ENCODE measurements at regions not wholly inside any gene's neighbourhood (a gene's known extent, or its start where the extent isn't known, plus 50 kb on each side); places are given as distances from the start of the nearest gene placed in this dataset.

- no peaks in the 10 kb centered on the region for H3K4me1 ChIP-seq
- no peak for TF ChIP-seq POLR2A (IDR thresholded peaks at IDR 0.05)
- TF ChIP-seq, protein P1, sequence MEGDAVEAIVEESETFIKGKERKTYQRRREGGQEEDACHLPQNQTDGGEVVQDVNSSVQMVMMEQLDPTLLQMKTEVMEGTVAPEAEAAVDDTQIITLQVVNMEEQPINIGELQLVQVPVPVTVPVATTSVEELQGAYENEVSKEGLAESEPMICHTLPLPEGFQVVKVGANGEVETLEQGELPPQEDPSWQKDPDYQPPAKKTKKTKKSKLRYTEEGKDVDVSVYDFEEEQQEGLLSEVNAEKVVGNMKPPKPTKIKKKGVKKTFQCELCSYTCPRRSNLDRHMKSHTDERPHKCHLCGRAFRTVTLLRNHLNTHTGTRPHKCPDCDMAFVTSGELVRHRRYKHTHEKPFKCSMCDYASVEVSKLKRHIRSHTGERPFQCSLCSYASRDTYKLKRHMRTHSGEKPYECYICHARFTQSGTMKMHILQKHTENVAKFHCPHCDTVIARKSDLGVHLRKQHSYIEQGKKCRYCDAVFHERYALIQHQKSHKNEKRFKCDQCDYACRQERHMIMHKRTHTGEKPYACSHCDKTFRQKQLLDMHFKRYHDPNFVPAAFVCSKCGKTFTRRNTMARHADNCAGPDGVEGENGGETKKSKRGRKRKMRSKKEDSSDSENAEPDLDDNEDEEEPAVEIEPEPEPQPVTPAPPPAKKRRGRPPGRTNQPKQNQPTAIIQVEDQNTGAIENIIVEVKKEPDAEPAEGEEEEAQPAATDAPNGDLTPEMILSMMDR (IDR thresholded peaks at IDR 0.05) = no peak
These were observed 652.1 kb upstream of the CITED2 start for GRCh38 chr6:140026546-140026945.

DNA sequence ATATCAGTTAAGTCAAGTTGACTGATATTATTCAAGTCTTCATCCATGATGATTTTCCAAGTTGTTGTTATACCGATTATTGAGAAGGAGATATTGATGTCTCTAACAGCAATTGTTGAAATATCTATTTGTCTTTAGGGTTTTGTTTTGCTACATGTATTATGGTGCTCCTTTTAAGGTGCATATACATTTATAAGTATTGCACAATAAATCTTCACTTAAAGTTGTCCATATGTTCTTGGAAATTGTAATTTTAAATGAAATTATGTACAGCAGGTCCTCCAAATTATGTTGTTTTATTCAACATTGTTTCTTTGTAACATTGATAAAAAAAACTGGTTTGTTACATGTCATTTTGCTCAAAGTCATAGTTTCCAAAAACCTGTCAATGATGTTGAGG, 650.7 kb upstream of the CITED2 start:
- no peak for DNase-seq
- WGBS, 2 donors = 86 to 95% methylated on average over 1 of the region's 1 CpG
- intact Hi-C loops (cut with DNase I) = no loop called here
- H3K27me3 ChIP-seq = no peaks in the 10 kb centered on the region
- no peaks in the 10 kb centered on the region for H3K36me3 ChIP-seq
- H3K27ac ChIP-seq = no peak overlapping the region
- no peaks in the 10 kb centered on the region for H3K4me1 ChIP-seq
- no peak overlapping the region for H3K4me3 ChIP-seq
- H3K9me3 ChIP-seq = peaks cover 0 to 11% (median 8%) of the 10 kb centered on the region in 3 donors
- TF ChIP-seq, protein P1 (IDR thresholded peaks at IDR 0.05) = no peak
- TF ChIP-seq POLR2A (IDR thresholded peaks at IDR 0.05) = no peak

More at GRCh38 chr6:140026546-140026945, 652.1 kb upstream of the CITED2 start:
- Histone ChIP-seq H3K27ac (no peak overlapping the region), H3K9me3 (no peaks in the 10 kb centered on the region), H3K36me3 (no peaks in the 10 kb centered on the region), H3K27me3 (no peaks in the 10 kb centered on the region), H3K4me3 (no peak overlapping the region)
- intact Hi-C loops (cut with DNase I) = no loop called here
- no peak for DNase-seq

- Histone ChIP-seq H3K4me1 (no peaks in the 10 kb centered on the region), H3K36me3 (no peaks in the 10 kb centered on the region), H3K27me3 (no peaks in the 10 kb centered on the region), H3K9me3 (peaks cover 0 to 18% (median 12%) of the 10 kb centered on the region in 3 donors), H3K27ac (no peak overlapping the region), H3K4me3 (no peak overlapping the region)
- no peak for DNase-seq
- intact Hi-C loops (cut with DNase I) = no loop called here
- WGBS, 2 donors = 100% methylated on average over 1 of the region's 2 CpGs
- TF ChIP-seq, protein P1 (IDR thresholded peaks at IDR 0.05) = no peak
- TF ChIP-seq POLR2A (IDR thresholded peaks at IDR 0.05) = no peak
These were observed 645.9 kb upstream of the CITED2 start for GRCh38 chr6:140020207-140020791.

- H3K27me3 ChIP-seq = no peaks in the 10 kb centered on the region
- intact Hi-C loops (cut with DNase I) = no loop called here
- no peak overlapping the region for H3K4me3 ChIP-seq
- DNase-seq = no peak
- TF ChIP-seq, protein P1 (IDR thresholded peaks at IDR 0.05) = no peak
- TF ChIP-seq POLR2A (IDR thresholded peaks at IDR 0.05) = no peak
- H3K9me3 ChIP-seq = peaks cover 0 to 18% (median 12%) of the 10 kb centered on the region in 3 donors
- no peak overlapping the region for H3K27ac ChIP-seq
- 58 to 59% methylated on average over 1 of the region's 1 CpG for WGBS, 2 donors
- H3K4me1 ChIP-seq = no peaks in the 10 kb centered on the region
- H3K36me3 ChIP-seq = no peaks in the 10 kb centered on the region
These were observed 644.1 kb upstream of the CITED2 start for GRCh38 chr6:140018588-140018987.

- WGBS, 2 donors = 76 to 79% methylated on average over 1 of the region's 1 CpG
- DNase-seq = no peak
- Histone ChIP-seq H3K36me3 (no peaks in the 10 kb centered on the region), H3K27ac (no peak overlapping the region), H3K4me1 (no peaks in the 10 kb centered on the region), H3K27me3 (no peaks in the 10 kb centered on the region), H3K4me3 (no peak overlapping the region), H3K9me3 (peaks cover 0 to 18% (median 12%) of the 10 kb centered on the region in 3 donors)
- TF ChIP-seq, protein P1 (IDR thresholded peaks at IDR 0.05) = no peak
- no peak for TF ChIP-seq POLR2A (IDR thresholded peaks at IDR 0.05)
- intact Hi-C loops (cut with DNase I) = no loop called here
These were observed 643.0 kb upstream of the CITED2 start for GRCh38 chr6:140017470-140017869.
